GM12891 (cell line): ENCODE measurements at regions not wholly inside any gene's neighbourhood (a gene's known extent, or its start where the extent isn't known, plus 50 kb on each side); places are given as distances from the start of the nearest gene placed in this dataset.
"Not testable (repeated sequence)": the region's sequence is repeated elsewhere in the genome, so short reads cannot be mapped to it uniquely, and the experiment has no call there.

ENCODE experiments used
- DNase-seq: peaks from one replicate; pipeline ENCODE4 v3.0.0; 2011; ENCODE audit warnings: low spot score; ENCODE audit not compliant: insufficient read length
- FAIRE-seq: peaks from 2 replicates; lab custom pipeline; 2011; peaks lifted over from hg19 to GRCh38; lab: Jason Lieb, UNC
- PAX5 ChIP-seq: IDR thresholded peaks from 2 replicates; pipeline ENCODE4 v1.6.1; 2011; ENCODE audit warnings: low read length, moderate library complexity, mild to moderate bottlenecking; ENCODE audit not compliant: insufficient read depth, severe bottlenecking
- POLR2A ChIP-seq: IDR thresholded peaks from 2 replicates; pipeline ENCODE4 v1.6.1; 2011; ENCODE audit warnings: low read depth, low read length, control low read depth
- POLR2AphosphoS5 ChIP-seq: IDR thresholded peaks from 2 replicates; pipeline ENCODE4 v1.6.1; 2011; ENCODE audit warnings: low read depth, low read length, control low read depth
- POU2F2 ChIP-seq: IDR thresholded peaks from 2 replicates; pipeline ENCODE4 v1.6.1; 2011; ENCODE audit warnings: low read depth, mild to moderate bottlenecking, control low read depth, low read length, moderate library complexity
- SPI1 ChIP-seq: IDR thresholded peaks from 2 replicates; pipeline ENCODE4 v1.6.1; 2011; ENCODE audit warnings: low read depth, low read length, control low read depth
- TAF1 ChIP-seq: IDR thresholded peaks from 2 replicates; pipeline ENCODE4 v1.6.1; 2011; ENCODE audit warnings: low read depth, low read length, control low read depth

DNA sequence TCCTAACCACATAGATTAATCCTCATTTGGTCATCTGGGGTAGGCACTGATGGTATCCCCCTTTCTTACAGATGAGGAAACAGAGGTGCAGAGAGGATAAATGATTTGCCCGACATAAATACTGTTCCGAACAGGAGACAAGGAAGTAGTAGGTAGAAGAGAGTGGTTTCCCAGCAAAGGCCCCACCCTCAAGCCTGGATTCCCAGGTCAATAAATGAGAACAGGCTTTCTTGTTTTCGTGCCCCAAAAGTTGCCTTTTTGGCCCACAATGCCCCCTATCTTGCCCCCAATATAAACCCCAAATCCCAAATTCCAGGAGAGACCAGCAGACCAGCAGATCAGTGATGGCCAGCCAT lies 125.5 kb upstream of the PRR20G start:
- TF ChIP-seq POLR2AphosphoS5 (no peak), POU2F2 (no peak), TAF1 (no peak), SPI1 (no peak), PAX5 (no peak)
- DNase-seq (no peak), FAIRE-seq (no peak)

DNA sequence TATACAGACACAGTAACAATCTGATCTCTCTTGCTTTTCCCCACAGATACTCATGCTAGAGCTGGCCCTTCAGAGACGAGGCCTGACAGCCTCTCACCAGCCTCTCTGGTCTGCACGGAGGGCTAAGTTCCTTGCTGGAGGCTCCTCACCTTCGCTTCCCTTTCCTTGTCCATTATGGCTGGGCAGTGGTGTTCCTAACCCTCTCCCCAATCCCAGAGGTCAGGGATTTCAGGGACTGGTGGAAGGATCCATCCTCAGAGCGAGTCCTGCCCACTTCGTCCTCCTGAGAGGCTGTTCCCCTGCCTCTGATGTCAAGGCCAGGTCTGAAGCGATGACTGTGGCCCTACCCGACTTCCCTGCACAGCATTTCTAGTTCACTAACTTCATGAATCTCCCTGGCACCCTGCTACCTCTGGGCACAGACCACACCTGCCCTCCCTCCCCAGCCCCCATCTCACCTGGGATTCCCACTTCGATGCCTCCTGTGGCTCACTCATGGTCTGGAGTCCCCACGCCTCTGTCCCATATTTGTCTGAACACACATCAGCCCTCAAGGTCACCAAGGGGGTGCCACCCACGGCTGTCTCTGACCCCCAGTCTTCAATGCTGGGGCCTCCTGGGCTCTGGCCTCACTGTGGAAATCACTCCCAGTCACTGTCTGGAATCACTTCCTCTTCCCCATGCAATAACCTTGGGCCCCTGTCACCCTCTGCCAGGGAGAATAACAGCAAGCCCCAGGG lies 124.9 kb upstream of the PRR20G start:
- TF ChIP-seq POLR2A (no peak), SPI1 (0 out of 2 replicates have a peak, but pooled peaks have one; percentile 1), TAF1 (no peak), POU2F2 (no peak), POLR2AphosphoS5 (no peak), PAX5 (no peak)
- FAIRE-seq (no peak), DNase-seq (no peak)

DNA sequence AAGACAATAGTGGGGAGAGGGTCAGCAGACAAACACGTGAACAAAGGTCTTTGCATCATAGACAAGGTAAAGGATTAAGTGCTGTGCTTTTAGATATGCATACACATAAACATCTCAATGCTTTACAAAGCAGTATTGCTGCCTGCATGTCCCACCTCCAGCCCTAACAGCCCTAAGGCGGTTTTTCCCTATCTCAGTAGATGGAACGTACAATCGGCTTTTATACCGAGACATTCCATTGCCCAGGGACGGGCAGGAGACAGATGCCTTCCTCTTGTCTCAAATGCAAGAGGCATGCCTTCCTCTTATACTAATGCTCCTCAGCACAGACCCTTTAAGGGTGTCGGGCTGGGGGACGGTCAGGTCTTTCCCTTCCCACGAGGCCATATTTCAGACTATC lies 124.0 kb upstream of the PRR20G start:
- not testable (repeated sequence) for FAIRE-seq, DNase-seq

DNA sequence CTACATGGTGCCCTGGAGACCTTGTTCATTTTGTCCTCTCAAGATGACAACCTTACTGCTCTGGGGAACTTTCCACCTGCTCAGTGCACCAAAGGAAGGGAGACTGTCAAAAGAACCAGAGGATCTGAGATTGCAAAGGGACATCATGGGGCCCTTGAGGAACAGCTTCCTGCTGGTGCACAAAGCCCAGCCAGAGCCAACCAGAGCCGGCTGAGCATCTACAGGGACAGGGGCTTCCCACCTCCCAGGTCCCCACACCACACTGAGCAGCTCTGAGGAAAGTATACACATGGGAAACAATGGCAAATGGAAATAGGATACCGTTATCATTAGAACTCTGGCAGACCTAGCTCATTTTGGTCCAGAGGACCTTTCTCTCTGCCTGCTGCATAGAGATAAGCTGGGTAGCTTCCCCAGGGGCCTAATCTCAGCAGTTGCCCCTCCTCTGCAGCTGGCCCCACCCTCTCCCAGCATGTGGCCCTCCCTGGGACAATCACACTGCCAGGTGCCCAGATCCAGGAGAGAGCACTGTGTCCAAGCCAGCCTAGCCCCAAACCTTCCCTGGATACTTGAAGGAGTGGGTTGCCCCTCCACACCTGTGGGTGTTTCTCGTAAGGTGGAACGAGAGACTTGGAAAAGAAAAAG lies 123.4 kb upstream of the PRR20G start:
- no peak for TF ChIP-seq SPI1
- no peak for TF ChIP-seq POU2F2
- TF ChIP-seq TAF1 = no peak
- no peak for TF ChIP-seq POLR2A
- TF ChIP-seq POLR2AphosphoS5 = no peak
- no peak for TF ChIP-seq PAX5
- no peak for DNase-seq

DNA sequence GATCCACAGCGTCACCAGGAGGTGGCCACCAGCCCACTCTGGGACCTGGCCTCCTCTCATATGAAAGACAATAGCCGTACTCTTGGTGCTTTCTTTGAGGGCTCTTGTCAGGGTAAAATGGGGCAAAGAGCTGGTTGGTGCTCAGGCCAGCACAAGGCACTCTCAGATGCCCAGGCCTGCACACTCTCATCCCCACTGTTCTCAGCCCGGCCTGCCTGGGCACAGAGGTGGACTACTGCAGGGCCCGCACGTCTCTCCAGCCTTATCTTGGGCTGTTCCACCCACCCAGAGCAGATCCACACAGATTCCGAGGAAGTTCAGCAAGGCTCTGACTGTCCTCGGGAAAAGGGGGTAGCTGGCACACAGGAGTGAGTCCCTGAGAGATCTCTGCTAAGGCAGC lies 122.8 kb upstream of the PRR20G start:
- FAIRE-seq (no peak), DNase-seq (no peak)
- TF ChIP-seq POLR2AphosphoS5 = no peak
- no peak for TF ChIP-seq SPI1
- no peak for TF ChIP-seq TAF1
- TF ChIP-seq POLR2A = no peak
- TF ChIP-seq PAX5 = no peak
- no peak for TF ChIP-seq POU2F2

More for the DNA sequence above, 123.4 kb upstream of the PRR20G start:
- FAIRE-seq = no peak

DNA sequence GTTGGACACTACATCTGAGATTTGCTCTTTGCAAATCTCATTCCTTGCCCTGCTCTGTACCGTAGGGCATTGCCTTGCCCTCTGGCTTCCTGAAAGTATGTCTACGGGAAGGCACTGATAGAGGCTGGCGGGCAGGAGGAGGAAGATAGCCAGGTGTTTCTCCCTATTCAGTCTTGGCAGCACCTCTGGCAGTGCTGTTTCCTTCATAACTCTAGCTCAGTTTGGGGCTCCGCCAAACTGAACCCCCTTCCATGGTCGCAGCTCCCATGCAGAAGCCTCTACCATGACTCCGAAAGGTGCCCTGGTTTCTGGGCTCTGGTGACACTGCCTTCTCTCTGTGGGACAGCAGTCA lies 122.3 kb upstream of the PRR20G start:
- FAIRE-seq (no peak), DNase-seq (no peak)
- TF ChIP-seq PAX5 = no peak
- no peak for TF ChIP-seq POLR2AphosphoS5

DNA sequence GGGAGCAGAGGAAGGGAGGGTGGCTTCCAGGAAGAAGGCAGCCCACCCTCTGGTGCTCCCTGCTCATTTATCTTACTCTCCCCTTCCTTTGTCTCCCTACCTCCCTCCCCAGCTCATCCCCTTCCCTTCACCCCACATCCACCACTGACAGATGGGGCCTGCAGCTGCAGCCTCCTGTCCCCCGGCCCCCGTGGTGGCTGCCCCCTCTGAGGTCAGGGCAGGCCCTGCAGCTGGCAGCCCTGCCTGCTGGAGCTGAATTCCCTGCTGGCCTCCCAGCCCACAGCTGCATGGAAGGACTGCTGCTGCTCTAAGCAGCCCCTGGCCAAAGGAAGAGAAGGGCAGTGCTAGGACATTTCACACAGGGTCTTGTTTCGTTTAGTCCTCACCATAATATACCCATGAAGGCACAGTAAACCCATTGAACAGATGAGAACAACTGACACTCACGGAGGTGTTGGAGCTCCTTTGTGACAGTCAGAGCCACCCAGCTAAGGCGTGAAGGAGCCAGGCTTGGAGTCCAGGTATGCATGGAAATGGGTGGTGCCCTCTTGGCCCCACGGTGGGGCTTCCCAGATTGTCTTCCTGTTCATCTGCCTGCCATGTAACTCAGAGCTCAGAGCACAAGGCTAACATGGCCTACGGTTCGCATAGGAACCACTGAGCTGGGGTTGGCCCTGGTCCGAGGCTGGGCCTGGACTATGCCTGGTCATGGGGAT lies 121.7 kb upstream of the PRR20G start:
- DNase-seq = no peak
- FAIRE-seq = no peak
- TF ChIP-seq POLR2A (no peak), POLR2AphosphoS5 (no peak), PAX5 (no peak), POU2F2 (no peak), TAF1 (no peak), SPI1 (no peak)

DNA sequence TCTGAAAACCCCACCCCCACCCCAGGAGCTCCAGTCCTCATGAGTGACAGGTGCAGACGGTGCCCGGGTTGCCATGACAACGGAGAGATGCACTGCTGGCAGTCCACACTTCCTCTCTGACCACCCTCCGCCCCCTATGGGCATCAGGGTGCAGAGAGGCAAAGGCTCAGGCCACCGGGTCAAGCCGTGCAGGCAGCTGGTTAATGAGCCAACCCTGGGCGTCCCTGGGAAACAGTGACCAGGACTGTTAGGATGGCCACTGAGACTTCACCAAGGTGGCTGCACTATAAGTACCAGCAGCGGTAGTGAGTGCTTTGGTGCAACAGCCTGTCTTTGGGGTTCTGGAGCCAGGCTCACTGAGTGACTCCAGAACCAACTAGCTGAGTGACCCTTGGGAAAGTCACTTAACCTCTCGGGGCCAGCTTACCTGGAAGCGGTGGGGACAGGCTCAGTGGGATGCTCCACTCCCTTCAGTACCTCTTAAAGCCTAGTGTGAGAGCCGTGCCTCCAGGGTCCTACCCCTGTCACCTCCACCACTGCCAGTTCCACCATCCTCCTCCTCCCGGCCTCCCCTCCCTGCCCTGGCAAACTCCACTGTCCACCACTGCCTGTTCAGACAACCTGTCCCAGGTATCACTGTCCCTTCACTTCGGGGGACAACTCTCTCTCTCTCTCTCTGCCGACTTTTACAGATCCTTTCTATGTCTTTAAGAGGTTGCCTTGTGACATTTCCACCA lies 121.0 kb upstream of the PRR20G start:
- no peak for DNase-seq
- TF ChIP-seq TAF1 (no peak), PAX5 (no peak), POLR2A (no peak), POLR2AphosphoS5 (no peak), POU2F2 (no peak), SPI1 (no peak)
- no peak for FAIRE-seq

DNA sequence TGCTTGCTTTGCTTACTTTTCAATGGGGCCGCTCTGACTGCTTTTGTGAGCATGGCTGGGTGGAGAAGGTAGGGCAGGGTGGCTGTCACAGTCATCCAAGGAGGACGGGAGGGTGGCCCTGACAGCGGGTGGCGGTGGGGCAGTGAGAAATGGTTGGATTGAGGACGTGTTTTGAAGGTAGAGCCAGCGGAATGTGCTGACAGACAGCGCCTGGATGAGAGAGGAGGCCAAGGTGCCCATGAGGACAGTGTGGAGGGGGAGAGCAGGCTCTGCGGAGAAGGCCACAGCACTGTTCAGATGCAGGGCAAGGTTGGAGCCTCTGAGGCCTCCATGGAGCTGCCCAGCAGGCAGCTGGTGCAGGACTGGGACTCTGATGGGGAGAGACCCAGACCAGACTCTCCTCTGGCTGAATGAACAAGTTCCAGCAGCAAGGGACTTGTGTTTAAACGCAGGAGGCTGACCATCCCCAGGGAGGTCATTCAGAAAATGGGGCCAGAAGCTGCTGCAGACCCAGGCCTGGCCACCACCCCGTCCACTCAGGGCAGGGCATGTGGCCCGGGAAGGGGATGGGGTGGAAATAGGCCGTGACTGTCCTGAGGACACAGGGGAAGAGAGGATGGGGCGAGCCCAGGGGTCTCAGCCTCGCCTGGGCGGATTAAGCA lies 120.3 kb upstream of the PRR20G start:
- TF ChIP-seq PAX5 (no peak), POLR2AphosphoS5 (no peak), TAF1 (no peak), POU2F2 (no peak), SPI1 (no peak), POLR2A (no peak)
- DNase-seq = no peak
- FAIRE-seq = no peak
